Sigmoid colon (tissue), 6 donors: ENCODE measurements at regions not wholly inside any gene's neighbourhood (a gene's known extent, or its start where the extent isn't known, plus 50 kb on each side); places are given as distances from the start of the nearest gene placed in this dataset.

Source experiments
- DNase-seq: peaks from one replicate; pipeline ENCODE4 v3.0.0-alpha.2; 2019
- H3K27ac ChIP-seq, 4 donors: fragments of 200-600 bp; sonication (generic); one replicate each; pipeline ENCODE4 v1.5.1; 2016 to 2019; ENCODE audit warnings: mild to moderate bottlenecking in 1 of 4
- H3K27me3 ChIP-seq, 3 donors: fragments of 200-600 bp; sonication (generic); one replicate each; pipeline ENCODE4 v1.5.1; 2019; ENCODE audit warnings: mild to moderate bottlenecking in 1 of 3
- H3K36me3 ChIP-seq, 4 donors: fragments of 200-600 bp; sonication (generic); one replicate each; pipeline ENCODE4 v1.5.1; 2016 to 2019
- H3K4me1 ChIP-seq, 4 donors: fragments of 200-600 bp; sonication (generic); one replicate each; pipeline ENCODE4 v1.5.1; 2017 to 2019
- H3K4me3 ChIP-seq, 4 donors: fragments of 200-600 bp; sonication (generic); one replicate each; pipeline ENCODE4 v1.5.1; 2017 to 2019; ENCODE audit warnings: mild to moderate bottlenecking in 2 of 4, moderate library complexity in 1 of 4
- H3K9me3 ChIP-seq, 4 donors: fragments of 200-600 bp in 3 of 4; sonication (generic) in 3 of 4; one replicate each; pipeline versions ENCODE4 v1.5.1 to v1.6.1; 2013 to 2019
- CTCF ChIP-seq, 4 experiments: fragments of 450-650 bp in 3 of 4; fragments of 200-600 bp in 1 of 4; IDR thresholded peaks; one replicate each; pipeline ENCODE4 v1.5.1; 2016 to 2019; ENCODE audit warnings: antibody characterized with exemption in 4 of 4, mild to moderate bottlenecking in 3 of 4, moderate library complexity in 2 of 4
- EP300 ChIP-seq, 4 donors: sonication (generic); formaldehyde crosslinking; IDR thresholded peaks; one replicate each; pipeline ENCODE4 v1.6.1; 2017; ENCODE audit warnings: antibody characterized with exemption in 4 of 4
- POLR2A ChIP-seq, 2 donors: fragments of 450-650 bp; IDR thresholded peaks; one replicate each; pipeline ENCODE4 v1.6.1; 2016; ENCODE audit warnings: antibody characterized with exemption in 2 of 2, mild to moderate bottlenecking in 2 of 2, moderate library complexity in 2 of 2
- POLR2AphosphoS5 ChIP-seq, 4 donors: sonication (generic); formaldehyde crosslinking; IDR thresholded peaks; one replicate each; pipeline ENCODE4 v1.6.1; 2017; ENCODE audit warnings: antibody characterized with exemption in 4 of 4
- WGBS, 2 donors: extraction: QIAGEN DNeasy Blood & Tissue Kit; methylation state at CpG; one replicate each; pipeline ENCODE4 v1.1.7; 2013; 5-methylcytosine and 5-hydroxymethylcytosine counted together
- intact Hi-C: fragments of 100-400 bp; cut with DNase I; formaldehyde crosslinking; loops from one replicate; pipeline ENCODE4 v1.15.1; 2023
- donor health status: healthy with polysubstance abuse.
- donor health status: healthy.

DNA sequence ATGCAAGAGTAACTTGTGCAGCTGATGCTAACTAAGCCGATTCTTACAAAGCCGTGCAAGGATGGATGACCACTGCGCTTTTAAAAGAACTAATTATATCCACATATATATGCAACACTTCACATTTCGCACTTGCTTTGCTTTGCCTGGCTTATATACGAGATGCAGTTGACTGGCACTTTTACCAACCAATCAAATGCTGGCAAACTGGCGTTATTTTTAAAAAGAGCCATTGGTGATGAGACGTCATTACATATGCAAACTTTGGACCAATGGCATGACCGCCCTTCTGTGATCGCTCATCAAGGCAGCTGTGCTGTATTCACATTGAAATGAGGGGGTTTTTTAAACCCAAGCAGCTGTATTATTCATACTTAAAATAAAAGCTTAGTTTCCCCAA, 1147.7 kb upstream of the WWC1 start:
- WGBS, 2 donors = 90 to 96% methylated on average over 9 of the region's 9 CpGs
- no peaks in the 10 kb centered on the region for H3K9me3 ChIP-seq
- TF ChIP-seq CTCF (IDR thresholded peaks at IDR 0.05) = no peak
- TF ChIP-seq EP300 (IDR thresholded peaks at IDR 0.05) = no peak
- TF ChIP-seq POLR2A (IDR thresholded peaks at IDR 0.05) = no peak
- no peak for TF ChIP-seq POLR2AphosphoS5 (IDR thresholded peaks at IDR 0.05)
- no peak for DNase-seq
- intact Hi-C loops = no loop called here
- no peak overlapping the region for H3K27ac ChIP-seq
- H3K36me3 ChIP-seq = no peaks in the 10 kb centered on the region
- H3K4me1 ChIP-seq = no peaks in the 10 kb centered on the region
- H3K4me3 ChIP-seq = no peak overlapping the region
- no peaks in the 10 kb centered on the region for H3K27me3 ChIP-seq

DNA sequence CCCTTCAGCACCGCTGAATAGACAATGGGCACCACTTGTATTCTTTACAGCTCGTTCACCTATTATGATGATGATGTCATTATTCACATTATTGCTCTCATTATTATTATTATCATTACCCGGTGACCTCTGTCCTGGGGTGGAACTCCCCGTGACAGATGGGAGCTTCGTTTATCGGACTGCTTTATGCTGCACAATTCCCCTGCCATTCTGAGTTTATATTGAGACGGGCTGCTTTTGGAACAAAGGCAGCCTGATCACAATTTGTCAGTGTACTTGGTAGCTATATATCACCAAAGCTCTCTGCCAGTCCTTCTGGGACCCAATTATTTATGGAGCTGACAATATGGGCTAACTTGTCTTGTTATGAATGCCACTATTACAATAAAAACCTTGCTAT, 1145.6 kb upstream of the WWC1 start:
- no peak overlapping the region for H3K27ac ChIP-seq
- no peaks in the 10 kb centered on the region for H3K4me1 ChIP-seq
- no peak overlapping the region for H3K4me3 ChIP-seq
- 82 to 89% methylated on average over 7 of the region's 7 CpGs for WGBS, 2 donors
- no peaks in the 10 kb centered on the region for H3K9me3 ChIP-seq
- TF ChIP-seq EP300 (IDR thresholded peaks at IDR 0.05) (no peak), POLR2A (IDR thresholded peaks at IDR 0.05) (no peak), CTCF (IDR thresholded peaks at IDR 0.05) (no peak), POLR2AphosphoS5 (IDR thresholded peaks at IDR 0.05) (no peak)
- no peaks in the 10 kb centered on the region for H3K27me3 ChIP-seq
- no peak for DNase-seq
- no peaks in the 10 kb centered on the region for H3K36me3 ChIP-seq
- intact Hi-C loops = no loop called here

- Histone ChIP-seq H3K4me3 (no peak overlapping the region), H3K27ac (no peak overlapping the region), H3K4me1 (no peaks in the 10 kb centered on the region), H3K9me3 (no peaks in the 10 kb centered on the region), H3K27me3 (no peaks in the 10 kb centered on the region), H3K36me3 (no peaks in the 10 kb centered on the region)
- intact Hi-C loops = no loop called here
- DNase-seq = no peak
- TF ChIP-seq POLR2A (IDR thresholded peaks at IDR 0.05) (no peak), CTCF (IDR thresholded peaks at IDR 0.05) (no peak), POLR2AphosphoS5 (IDR thresholded peaks at IDR 0.05) (no peak), EP300 (IDR thresholded peaks at IDR 0.05) (no peak)
- WGBS, 2 donors = 60 to 69% methylated on average over 3 of the region's 3 CpGs
Measured at GRCh38 chr5:167147879-167148278, 1143.6 kb upstream of the WWC1 start.

DNA sequence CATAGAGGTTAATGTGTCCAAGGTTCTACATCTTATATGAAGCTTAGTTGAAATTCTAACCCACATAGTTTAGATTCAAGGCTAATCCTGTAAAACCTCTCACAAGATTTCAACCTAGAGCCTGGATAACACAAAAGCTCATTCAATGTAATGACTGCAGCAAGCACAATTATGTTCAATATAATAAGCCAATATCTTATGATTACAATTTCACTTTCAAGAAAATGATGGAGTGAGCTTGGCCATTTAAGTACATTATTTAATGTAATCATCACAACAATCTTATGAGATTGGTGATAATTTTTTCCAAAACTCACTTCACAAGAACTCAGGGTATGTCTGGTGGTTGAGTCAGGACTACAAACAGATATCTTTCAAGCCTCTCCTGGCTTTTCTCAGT, 1140.8 kb upstream of the WWC1 start:
- Histone ChIP-seq H3K27me3 (no peaks in the 10 kb centered on the region), H3K36me3 (no peaks in the 10 kb centered on the region), H3K4me3 (no peak overlapping the region), H3K4me1 (peaks cover 0 to 1% (median under 1%) of the 10 kb centered on the region in 4 donors), H3K9me3 (no peaks in the 10 kb centered on the region), H3K27ac (no peak overlapping the region)
- intact Hi-C loops = no loop called here
- TF ChIP-seq CTCF (IDR thresholded peaks at IDR 0.05) (no peak), EP300 (IDR thresholded peaks at IDR 0.05) (no peak), POLR2AphosphoS5 (IDR thresholded peaks at IDR 0.05) (no peak), POLR2A (IDR thresholded peaks at IDR 0.05) (no peak)
- DNase-seq = no peak

- Histone ChIP-seq H3K27me3 (no peaks in the 10 kb centered on the region), H3K27ac (no peak overlapping the region), H3K9me3 (no peaks in the 10 kb centered on the region), H3K4me3 (no peak overlapping the region), H3K4me1 (peaks cover 0 to 7% (median 2%) of the 10 kb centered on the region in 4 donors), H3K36me3 (no peaks in the 10 kb centered on the region)
- intact Hi-C loops = no loop called here
- WGBS, 2 donors = 78 to 86% methylated on average over 3 of the region's 3 CpGs
- no peak for DNase-seq
- no peak for TF ChIP-seq CTCF (IDR thresholded peaks at IDR 0.05)
- TF ChIP-seq EP300 (IDR thresholded peaks at IDR 0.05) = no peak
- TF ChIP-seq POLR2AphosphoS5 (IDR thresholded peaks at IDR 0.05) = no peak
- no peak for TF ChIP-seq POLR2A (IDR thresholded peaks at IDR 0.05)
Measured at GRCh38 chr5:167152561-167152960, 1138.9 kb upstream of the WWC1 start.
